ENCODE measurements at regions not wholly inside any gene's neighbourhood (a gene's known extent, or its start where the extent isn't known, plus 50 kb on each side); places are given as distances from the start of the nearest gene placed in this dataset.

DNA sequence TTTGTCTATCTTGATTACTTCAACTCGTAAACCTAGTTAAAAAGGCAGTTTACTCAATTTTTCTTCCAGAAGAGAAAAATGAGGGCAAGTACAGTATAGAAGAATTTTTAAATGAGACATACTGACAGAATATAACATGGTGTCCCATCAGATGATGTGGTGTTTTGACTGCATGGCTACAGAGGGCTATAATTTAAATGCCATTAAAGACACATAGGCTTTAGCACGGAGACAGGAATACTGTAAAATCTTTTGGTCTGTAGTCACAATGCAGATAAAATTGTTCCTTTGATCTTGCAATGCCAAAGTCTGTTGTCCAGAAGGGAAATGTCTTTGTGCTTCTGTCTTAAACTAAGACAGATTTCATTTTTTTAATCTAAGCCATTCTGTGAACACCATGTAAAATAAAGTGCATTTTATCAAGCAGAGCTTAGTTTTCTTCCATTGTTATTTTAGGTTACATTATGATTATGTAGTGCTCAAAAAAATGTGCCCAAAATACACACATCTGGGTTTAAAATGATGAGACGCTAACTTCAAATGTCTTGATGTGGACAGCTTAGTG, 249.6 kb downstream of the PTPRC start:
- TF ChIP-seq POLR2AphosphoS5 (IDR thresholded peaks at IDR 0.05; ENCODE audit: low read depth, low read length) (no peak), FOXP2 (optimal IDR thresholded peaks at IDR 0.05; ENCODE audit: borderline replicate concordance, extremely low read depth, extremely low read length, insufficient read depth) (no peak), TAF1 (IDR thresholded peaks at IDR 0.05; ENCODE audit: borderline replicate concordance, insufficient read depth, low read length) (no peak)
- TF ChIP-seq, protein P1, sequence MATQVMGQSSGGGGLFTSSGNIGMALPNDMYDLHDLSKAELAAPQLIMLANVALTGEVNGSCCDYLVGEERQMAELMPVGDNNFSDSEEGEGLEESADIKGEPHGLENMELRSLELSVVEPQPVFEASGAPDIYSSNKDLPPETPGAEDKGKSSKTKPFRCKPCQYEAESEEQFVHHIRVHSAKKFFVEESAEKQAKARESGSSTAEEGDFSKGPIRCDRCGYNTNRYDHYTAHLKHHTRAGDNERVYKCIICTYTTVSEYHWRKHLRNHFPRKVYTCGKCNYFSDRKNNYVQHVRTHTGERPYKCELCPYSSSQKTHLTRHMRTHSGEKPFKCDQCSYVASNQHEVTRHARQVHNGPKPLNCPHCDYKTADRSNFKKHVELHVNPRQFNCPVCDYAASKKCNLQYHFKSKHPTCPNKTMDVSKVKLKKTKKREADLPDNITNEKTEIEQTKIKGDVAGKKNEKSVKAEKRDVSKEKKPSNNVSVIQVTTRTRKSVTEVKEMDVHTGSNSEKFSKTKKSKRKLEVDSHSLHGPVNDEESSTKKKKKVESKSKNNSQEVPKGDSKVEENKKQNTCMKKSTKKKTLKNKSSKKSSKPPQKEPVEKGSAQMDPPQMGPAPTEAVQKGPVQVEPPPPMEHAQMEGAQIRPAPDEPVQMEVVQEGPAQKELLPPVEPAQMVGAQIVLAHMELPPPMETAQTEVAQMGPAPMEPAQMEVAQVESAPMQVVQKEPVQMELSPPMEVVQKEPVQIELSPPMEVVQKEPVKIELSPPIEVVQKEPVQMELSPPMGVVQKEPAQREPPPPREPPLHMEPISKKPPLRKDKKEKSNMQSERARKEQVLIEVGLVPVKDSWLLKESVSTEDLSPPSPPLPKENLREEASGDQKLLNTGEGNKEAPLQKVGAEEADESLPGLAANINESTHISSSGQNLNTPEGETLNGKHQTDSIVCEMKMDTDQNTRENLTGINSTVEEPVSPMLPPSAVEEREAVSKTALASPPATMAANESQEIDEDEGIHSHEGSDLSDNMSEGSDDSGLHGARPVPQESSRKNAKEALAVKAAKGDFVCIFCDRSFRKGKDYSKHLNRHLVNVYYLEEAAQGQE (IDR thresholded peaks at IDR 0.05; ENCODE audit: insufficient read depth in 1 of 2, low read depth in 2 of 2, low read length in 2 of 2), result no peak

Measured in PFSK-1 (cell line).